Testis (tissue), 2 donors: ENCODE measurements at regions not wholly inside any gene's neighbourhood (a gene's known extent, or its start where the extent isn't known, plus 50 kb on each side); places are given as distances from the start of the nearest gene placed in this dataset.

Experiments used
- CTCF ChIP-seq, 3 experiments: fragments of 450-650 bp in 2 of 3; fragments of 200-600 bp in 1 of 3; sonication (generic) in 1 of 3; IDR thresholded peaks; one replicate each; pipeline ENCODE4 v1.5.1; 2016 to 2019; ENCODE audit warnings: antibody characterized with exemption in 3 of 3, mild to moderate bottlenecking in 2 of 3, moderate library complexity in 1 of 3
- POLR2A ChIP-seq: fragments of 450-650 bp; IDR thresholded peaks from one replicate; pipeline ENCODE4 v1.6.1; 2017; ENCODE audit warnings: antibody characterized with exemption, mild to moderate bottlenecking, moderate library complexity

- TF ChIP-seq CTCF (IDR thresholded peaks at IDR 0.05) (no peak), POLR2A (no peak)
Measured at GRCh38 chr15:36389107-36389506, 190.3 kb upstream of the CDIN1 start.
